ENCODE measurements at regions not wholly inside any gene's neighbourhood (a gene's known extent, or its start where the extent isn't known, plus 50 kb on each side); places are given as distances from the start of the nearest gene placed in this dataset.

GRCh38 chr14:38629412-38629811 is 373.5 kb upstream of the CLEC14A start:
- TF ChIP-seq CTCF (IDR thresholded peaks at IDR 0.05; ENCODE audit: low read length, missing control alignments): no peak
- no peak for DNase-seq (ENCODE audit: low read depth)
- no peak overlapping the region for H3K4me3 ChIP-seq (replicated peaks; ENCODE audit: low read depth, low read length)

- no peak overlapping the region for H3K4me3 ChIP-seq (replicated peaks; ENCODE audit: low read depth, low read length)
- no peak for TF ChIP-seq CTCF (IDR thresholded peaks at IDR 0.05; ENCODE audit: low read length, missing control alignments)
These were observed 371.3 kb upstream of the CLEC14A start for GRCh38 chr14:38627163-38627562.

GRCh38 chr14:38623661-38624060 is 367.8 kb upstream of the CLEC14A start:
- TF ChIP-seq CTCF (IDR thresholded peaks at IDR 0.05; ENCODE audit: low read length, missing control alignments): no peak
- no peak for DNase-seq (ENCODE audit: low read depth)

More at GRCh38 chr14:38627163-38627562, 371.3 kb upstream of the CLEC14A start:
- no peak for DNase-seq (ENCODE audit: low read depth)

GRCh38 chr14:38618514-38618913 is 362.6 kb upstream of the CLEC14A start:
- no peak overlapping the region for H3K4me3 ChIP-seq (replicated peaks; ENCODE audit: low read depth, low read length)
- peak; percentile 5 for TF ChIP-seq CTCF (IDR thresholded peaks at IDR 0.05; ENCODE audit: low read length, missing control alignments)
- no peak for DNase-seq (ENCODE audit: low read depth)

More at GRCh38 chr14:38623661-38624060, 367.8 kb upstream of the CLEC14A start:
- no peak overlapping the region for H3K4me3 ChIP-seq (replicated peaks; ENCODE audit: low read depth, low read length)

GRCh38 chr14:38616959-38617358 is 361.1 kb upstream of the CLEC14A start:
- DNase-seq (ENCODE audit: low read depth): no peak
- TF ChIP-seq CTCF (IDR thresholded peaks at IDR 0.05; ENCODE audit: low read length, missing control alignments): no peak
- H3K4me3 ChIP-seq (replicated peaks; ENCODE audit: low read depth, low read length): no peak overlapping the region

GRCh38 chr14:38611928-38612327 is 356.0 kb upstream of the CLEC14A start:
- H3K4me3 ChIP-seq (replicated peaks; ENCODE audit: low read depth, low read length): no peak overlapping the region
- no peak for TF ChIP-seq CTCF (IDR thresholded peaks at IDR 0.05; ENCODE audit: low read length, missing control alignments)
- no peak for DNase-seq (ENCODE audit: low read depth)

GRCh38 chr14:38608244-38608643 is 352.4 kb upstream of the CLEC14A start:
- no peak overlapping the region for H3K4me3 ChIP-seq (replicated peaks; ENCODE audit: low read depth, low read length)
- no peak for TF ChIP-seq CTCF (IDR thresholded peaks at IDR 0.05; ENCODE audit: low read length, missing control alignments)
- DNase-seq (ENCODE audit: low read depth): no peak

Measured in fibroblast of pulmonary artery (primary cell).